Astrocyte (in vitro differentiated cells and primary cell): ENCODE measurements at regions not wholly inside any gene's neighbourhood (a gene's known extent, or its start where the extent isn't known, plus 50 kb on each side); places are given as distances from the start of the nearest gene placed in this dataset.

ENCODE experiments used
- DNase-seq: peaks from one replicate; pipeline ENCODE4 v3.0.0-alpha.2; 2010; ENCODE audit warnings: low read depth
- FAIRE-seq: peaks from 2 replicates; lab custom pipeline; 2011; peaks lifted over from hg19 to GRCh38; lab: Jason Lieb, UNC
- H2AFZ ChIP-seq: 2 replicates; pipeline ENCODE4 v1.6.0; 2012; ENCODE audit warnings: low read depth, low read length, inconsistent platforms
- H3K27ac ChIP-seq: 2 replicates; pipeline ENCODE4 v1.5.1; 2011; ENCODE audit warnings: low read depth, low read length, inconsistent platforms
- H3K27me3 ChIP-seq: 2 replicates; pipeline ENCODE4 v1.6.0; 2011; ENCODE audit warnings: low read length, inconsistent platforms; ENCODE audit not compliant: insufficient read depth
- H3K36me3 ChIP-seq: 2 replicates; pipeline ENCODE4 v1.5.1; 2011; ENCODE audit warnings: low read length, inconsistent platforms; ENCODE audit not compliant: insufficient read depth
- H3K4me1 ChIP-seq: 2 replicates; pipeline ENCODE4 v1.5.1; 2011; ENCODE audit warnings: low read length, inconsistent platforms; ENCODE audit not compliant: insufficient read depth
- H3K4me2 ChIP-seq: 2 replicates; pipeline ENCODE4 v1.6.0; 2012; ENCODE audit warnings: low read length, inconsistent platforms
- H3K4me3 ChIP-seq: 2 replicates; pipeline ENCODE4 v1.5.1; 2011; ENCODE audit warnings: low read depth, mild to moderate bottlenecking, low read length, inconsistent platforms; ENCODE audit not compliant: insufficient read depth
- H3K79me2 ChIP-seq: 2 replicates; pipeline ENCODE4 v1.6.0; 2012; ENCODE audit warnings: mild to moderate bottlenecking, low read length, inconsistent platforms; ENCODE audit not compliant: insufficient read depth
- H3K9ac ChIP-seq: 2 replicates; pipeline ENCODE4 v1.6.0; 2012; ENCODE audit warnings: mild to moderate bottlenecking, low read length, inconsistent platforms
- H3K9me3 ChIP-seq: 2 replicates; pipeline ENCODE4 v1.5.1; 2012; ENCODE audit warnings: low read depth, mild to moderate bottlenecking, low read length, inconsistent platforms; ENCODE audit not compliant: insufficient read depth
- H4K20me1 ChIP-seq: 2 replicates; pipeline ENCODE4 v1.6.0; 2012; ENCODE audit warnings: low read length, inconsistent platforms; ENCODE audit not compliant: insufficient read depth
- H3K27ac Mint-ChIP-seq: one replicate; pipeline ENCODE4 v1.8.0; 2021; ENCODE audit warnings: mild to moderate bottlenecking, mixed read lengths; ENCODE audit not compliant: unreplicated experiment
- H3K27me3 Mint-ChIP-seq: one replicate; pipeline ENCODE4 v1.8.0; 2021; ENCODE audit warnings: low read depth, mixed read lengths; ENCODE audit not compliant: unreplicated experiment
- H3K36me3 Mint-ChIP-seq: one replicate; pipeline ENCODE4 v1.8.0; 2021; ENCODE audit warnings: low read depth, mixed read lengths; ENCODE audit not compliant: unreplicated experiment
- H3K4me1 Mint-ChIP-seq: one replicate; pipeline ENCODE4 v1.8.0; 2021; ENCODE audit warnings: low read depth, mixed read lengths; ENCODE audit not compliant: unreplicated experiment
- H3K4me3 Mint-ChIP-seq: one replicate; pipeline ENCODE4 v1.8.0; 2021; ENCODE audit warnings: mild to moderate bottlenecking, moderate library complexity, mixed read lengths; ENCODE audit not compliant: unreplicated experiment
- H3K9me3 Mint-ChIP-seq: one replicate; pipeline ENCODE4 v1.8.0; 2021; ENCODE audit warnings: mild to moderate bottlenecking, mixed read lengths; ENCODE audit not compliant: unreplicated experiment
- CTCF ChIP-seq: IDR thresholded peaks from 2 replicates; pipeline ENCODE4 v1.5.1; 2011; ENCODE audit warnings: low read depth, mild to moderate bottlenecking, inconsistent platforms, low read length, moderate library complexity; ENCODE audit not compliant: insufficient read depth
- EZH2 ChIP-seq: IDR thresholded peaks from 2 replicates; pipeline ENCODE4 v1.6.1; 2012; ENCODE audit warnings: mild to moderate bottlenecking, low read length, inconsistent platforms; ENCODE audit not compliant: insufficient read depth

GRCh38 chr1:76770979-76771378 lies 96.3 kb upstream of the ST6GALNAC5 start:
- no peaks in the 10 kb centered on the region for H3K36me3 Mint-ChIP-seq
- no peaks in the 10 kb centered on the region for H3K9me3 Mint-ChIP-seq
- Histone ChIP-seq H4K20me1 (no peaks in the 10 kb centered on the region), H2AFZ (no peak overlapping the region), H3K9ac (no peak overlapping the region), H3K4me2 (no peak overlapping the region), H3K4me1 (no peaks in the 10 kb centered on the region), H3K36me3 (no peaks in the 10 kb centered on the region), H3K4me3 (no peak overlapping the region), H3K27me3 (no peaks in the 10 kb centered on the region), H3K79me2 (no peaks in the 10 kb centered on the region), H3K9me3 (no peaks in the 10 kb centered on the region), H3K27ac (no peak overlapping the region)
- H3K4me3 Mint-ChIP-seq, result no peak overlapping the region
- H3K27ac Mint-ChIP-seq, result no peak overlapping the region
- no peak for DNase-seq
- no peaks in the 10 kb centered on the region for H3K4me1 Mint-ChIP-seq
- peaks cover 9% of the 10 kb centered on the region for H3K27me3 Mint-ChIP-seq
- TF ChIP-seq EZH2 (no peak), CTCF (no peak)
- FAIRE-seq, result no peak

GRCh38 chr1:76781447-76781846 lies 85.8 kb upstream of the ST6GALNAC5 start:
- Histone ChIP-seq H3K27me3 (no peaks in the 10 kb centered on the region), H3K4me3 (no peak overlapping the region), H3K4me1 (no peaks in the 10 kb centered on the region), H3K36me3 (no peaks in the 10 kb centered on the region), H3K4me2 (no peak overlapping the region), H3K79me2 (no peaks in the 10 kb centered on the region), H3K9me3 (no peaks in the 10 kb centered on the region), H2AFZ (no peak overlapping the region), H3K27ac (no peak overlapping the region), H4K20me1 (no peaks in the 10 kb centered on the region), H3K9ac (no peak overlapping the region)
- no peaks in the 10 kb centered on the region for H3K4me1 Mint-ChIP-seq
- DNase-seq (no peak), FAIRE-seq (no peak)
- peaks cover 4% of the 10 kb centered on the region for H3K27me3 Mint-ChIP-seq
- no peak overlapping the region for H3K4me3 Mint-ChIP-seq
- TF ChIP-seq EZH2 (no peak), CTCF (no peak)
- no peak overlapping the region for H3K27ac Mint-ChIP-seq
- no peaks in the 10 kb centered on the region for H3K36me3 Mint-ChIP-seq
- peaks cover 2% of the 10 kb centered on the region for H3K9me3 Mint-ChIP-seq

- Mint-ChIP-seq H3K4me1 (no peaks in the 10 kb centered on the region), H3K9me3 (peaks cover 2% of the 10 kb centered on the region), H3K4me3 (no peak overlapping the region), H3K27me3 (peaks cover 4% of the 10 kb centered on the region), H3K36me3 (no peaks in the 10 kb centered on the region), H3K27ac (no peak overlapping the region)
- no peaks in the 10 kb centered on the region for H3K4me1 ChIP-seq
- no peak overlapping the region for H3K4me3 ChIP-seq
- H2AFZ ChIP-seq, result no peak overlapping the region
- H3K27ac ChIP-seq, result no peak overlapping the region
- H3K27me3 ChIP-seq, result no peaks in the 10 kb centered on the region
- H3K9ac ChIP-seq, result no peak overlapping the region
- H3K79me2 ChIP-seq, result no peaks in the 10 kb centered on the region
- TF ChIP-seq EZH2 (no peak), CTCF (no peak)
- FAIRE-seq (no peak), DNase-seq (no peak)
- no peaks in the 10 kb centered on the region for H3K36me3 ChIP-seq
- no peak overlapping the region for H3K4me2 ChIP-seq
- H3K9me3 ChIP-seq, result no peaks in the 10 kb centered on the region
- no peaks in the 10 kb centered on the region for H4K20me1 ChIP-seq
These were observed 84.5 kb upstream of the ST6GALNAC5 start for GRCh38 chr1:76782809-76783208.
